IPS-20b (cell line): ENCODE measurements at regions not wholly inside any gene's neighbourhood (a gene's known extent, or its start where the extent isn't known, plus 50 kb on each side); places are given as distances from the start of the nearest gene placed in this dataset.
"Not testable (repeated sequence)": the region's sequence is repeated elsewhere in the genome, so short reads cannot be mapped to it uniquely, and the experiment has no call there.

Source experiments
- H3K27ac ChIP-seq: one replicate; pipeline ENCODE4 v1.5.1; 2013; ENCODE audit warnings: low read length
- H3K27me3 ChIP-seq: 2 replicates; pipeline ENCODE4 v1.6.1; 2013; ENCODE audit warnings: mild to moderate bottlenecking, low read length, inconsistent platforms; ENCODE audit not compliant: insufficient read depth
- H3K36me3 ChIP-seq: 2 replicates; pipeline ENCODE4 v1.6.1; 2013; ENCODE audit warnings: low read depth, mild to moderate bottlenecking, inconsistent platforms, low read length, moderate library complexity; ENCODE audit not compliant: insufficient read depth
- H3K4me1 ChIP-seq: 2 replicates; pipeline ENCODE4 v1.6.1; 2013; ENCODE audit warnings: mild to moderate bottlenecking, control low read depth, inconsistent platforms, low read length, moderate library complexity; ENCODE audit not compliant: insufficient read depth
- H3K4me3 ChIP-seq: 2 replicates; pipeline ENCODE4 v1.5.1; 2013; ENCODE audit warnings: mild to moderate bottlenecking, low read length, inconsistent platforms
- H3K9ac ChIP-seq: 2 replicates; pipeline ENCODE4 v1.6.1; 2013; ENCODE audit warnings: low read depth, mild to moderate bottlenecking, inconsistent platforms, low read length, moderate library complexity
- H3K9me3 ChIP-seq: 2 replicates; pipeline ENCODE4 v1.6.1; 2013; ENCODE audit warnings: mild to moderate bottlenecking, low read depth, low read length, inconsistent platforms; ENCODE audit not compliant: insufficient read depth

DNA sequence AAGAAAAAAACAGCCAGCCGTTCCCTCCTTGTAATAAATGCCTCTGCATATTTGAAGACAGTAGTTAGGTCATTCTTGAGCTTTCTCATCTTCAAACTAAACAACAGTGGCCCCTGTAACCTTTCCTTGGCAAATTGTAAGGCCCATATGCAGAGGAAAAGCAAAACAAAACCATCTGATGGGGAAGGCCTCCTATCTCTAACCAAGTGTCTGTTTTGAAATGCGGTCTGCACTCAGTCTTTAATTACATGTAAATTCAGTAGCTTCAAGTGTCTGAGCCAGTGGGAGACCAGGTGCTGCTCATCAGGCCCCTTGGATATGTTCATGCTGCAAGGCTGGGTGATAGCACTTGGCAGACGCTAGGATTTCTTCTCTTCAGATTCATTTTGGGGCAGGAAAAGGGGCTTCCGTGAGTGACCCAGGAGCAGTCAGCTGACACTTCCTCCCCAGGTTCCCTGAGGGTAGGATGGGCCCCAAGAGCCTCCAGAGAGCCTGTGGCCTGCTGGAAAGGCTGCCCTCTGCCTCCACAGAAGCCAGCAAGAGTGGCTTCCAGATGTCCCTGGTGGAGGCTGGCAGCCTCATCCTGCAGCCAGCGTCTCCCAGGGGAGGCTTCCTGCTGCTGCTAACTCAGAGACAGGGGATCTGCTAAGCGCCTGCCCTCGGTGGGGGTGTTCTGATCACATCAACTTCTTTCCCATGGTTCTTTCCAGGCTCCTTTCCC is 60.2 kb upstream of the PLGLB2 start:
- H3K4me1 ChIP-seq, H3K36me3 ChIP-seq, H3K4me3 ChIP-seq, H3K27ac ChIP-seq, H3K9me3 ChIP-seq, H3K9ac ChIP-seq, H3K27me3 ChIP-seq: not testable (repeated sequence)

DNA sequence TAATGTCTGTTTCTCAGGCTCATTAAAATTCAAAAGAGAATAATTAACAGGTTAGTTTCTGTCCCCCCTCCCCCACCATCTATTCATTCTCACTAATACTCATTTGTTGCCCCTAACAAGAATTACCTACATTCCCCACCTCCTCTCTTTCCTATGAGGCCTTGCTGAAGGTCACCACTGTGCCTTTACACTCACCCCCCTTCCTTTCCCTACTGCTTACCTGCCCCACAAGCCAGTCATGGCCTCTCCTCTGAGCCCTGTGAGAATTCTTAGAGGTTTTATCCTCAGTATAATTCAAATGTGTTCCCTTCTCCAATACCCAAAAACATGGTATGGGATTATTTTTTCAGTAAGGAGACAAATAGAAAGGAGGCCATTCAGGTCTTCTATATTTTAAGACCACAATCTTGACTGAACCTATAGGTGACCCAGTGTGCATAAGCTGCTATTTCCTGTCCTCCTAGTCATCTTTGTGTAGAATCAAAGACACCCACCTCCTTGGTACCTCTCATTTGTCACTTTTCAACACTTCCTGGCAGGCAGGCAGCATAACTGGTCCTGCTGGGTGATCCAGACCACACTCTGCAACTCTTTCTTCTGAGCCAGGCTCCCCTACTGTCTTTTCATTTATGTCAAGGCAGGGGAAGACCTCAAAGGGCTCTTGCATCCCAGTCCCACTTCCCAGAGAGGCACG is 55.8 kb upstream of the PLGLB2 start:
- not testable (repeated sequence) for H3K4me1 ChIP-seq, H3K9ac ChIP-seq, H3K27me3 ChIP-seq, H3K9me3 ChIP-seq, H3K4me3 ChIP-seq, H3K36me3 ChIP-seq, H3K27ac ChIP-seq

GRCh38 chr2:87692914-87693313 is 55.0 kb upstream of the PLGLB2 start:
- not testable (repeated sequence) for H3K27ac ChIP-seq, H3K4me3 ChIP-seq, H3K9me3 ChIP-seq, H3K4me1 ChIP-seq, H3K9ac ChIP-seq, H3K27me3 ChIP-seq, H3K36me3 ChIP-seq

DNA sequence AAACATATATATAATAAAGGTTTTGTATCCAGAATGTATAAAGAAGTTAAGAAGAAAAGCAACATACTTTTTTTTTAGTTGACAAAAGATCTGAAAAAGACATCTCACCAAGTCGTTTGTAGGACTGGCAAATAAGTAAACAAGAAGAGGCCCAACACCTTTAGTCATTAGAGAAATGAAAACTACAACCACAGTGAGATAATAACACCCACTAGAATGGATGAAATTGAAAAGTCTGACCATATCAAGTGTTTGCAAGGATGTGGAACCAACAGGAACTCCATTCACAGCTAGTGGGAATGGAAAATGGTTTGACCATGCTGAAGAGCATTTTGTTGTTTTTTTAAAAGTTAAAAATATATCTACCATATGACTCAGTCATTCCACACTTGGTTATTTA is 54.0 kb upstream of the PLGLB2 start:
- not testable (repeated sequence) for H3K36me3 ChIP-seq, H3K4me1 ChIP-seq, H3K27ac ChIP-seq, H3K4me3 ChIP-seq, H3K9ac ChIP-seq, H3K9me3 ChIP-seq, H3K27me3 ChIP-seq

DNA sequence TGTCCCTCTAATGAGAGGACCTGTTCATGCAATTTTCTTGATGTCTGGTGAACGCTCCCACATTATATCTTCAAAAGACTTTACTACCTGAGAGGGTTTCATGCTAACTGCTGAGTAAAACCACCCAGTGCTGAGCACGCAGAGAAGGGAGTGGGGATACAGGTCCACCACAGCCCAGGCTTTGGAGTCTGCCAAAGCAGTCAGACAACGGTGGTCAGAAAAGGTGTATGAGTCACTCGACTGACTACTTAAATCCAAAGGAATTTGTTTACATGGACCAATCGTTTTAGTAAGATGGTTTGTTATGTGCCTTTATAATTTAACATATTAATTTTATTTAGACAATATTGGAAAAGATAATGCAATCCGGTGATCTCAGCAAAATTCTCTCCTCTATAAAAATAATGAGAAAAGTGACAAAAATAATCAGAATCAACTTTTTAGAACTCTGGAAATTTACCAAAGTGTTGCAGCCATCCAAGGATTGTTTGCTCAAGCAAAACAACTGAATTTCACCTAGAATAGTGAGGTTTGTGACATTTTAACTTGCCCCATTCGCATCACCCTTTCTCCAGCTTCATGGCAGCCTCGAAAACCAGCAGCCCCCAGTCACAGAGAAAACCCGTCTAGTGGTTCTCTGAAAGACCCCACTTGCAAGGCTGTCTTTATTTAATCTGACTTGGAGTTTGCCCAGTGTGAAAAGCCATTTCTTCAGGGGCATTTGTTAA is 52.1 kb upstream of the PLGLB2 start:
- not testable (repeated sequence) for H3K9ac ChIP-seq, H3K27ac ChIP-seq

More for the DNA sequence above, 52.1 kb upstream of the PLGLB2 start:
- H3K4me3 ChIP-seq, H3K9me3 ChIP-seq, H3K4me1 ChIP-seq, H3K36me3 ChIP-seq, H3K27me3 ChIP-seq: not testable (repeated sequence)
